Glutamatergic neuron (in vitro differentiated cells): ENCODE measurements at regions not wholly inside any gene's neighbourhood (a gene's known extent, or its start where the extent isn't known, plus 50 kb on each side); places are given as distances from the start of the nearest gene placed in this dataset.
"Not testable (repeated sequence)": the region's sequence is repeated elsewhere in the genome, so short reads cannot be mapped to it uniquely, and the experiment has no call there.

Experiments used
- DNase-seq: peaks from one replicate; pipeline ENCODE4 v3.0.0; 2022
- H3K27ac Mint-ChIP-seq: one replicate; pipeline ENCODE4 v1.8.0; 2020; ENCODE audit warnings: mild to moderate bottlenecking, mixed read lengths, inconsistent platforms; ENCODE audit not compliant: unreplicated experiment
- H3K27me3 Mint-ChIP-seq: one replicate; pipeline ENCODE4 v1.8.0; 2020; ENCODE audit warnings: mild to moderate bottlenecking, moderate library complexity, mixed read lengths, inconsistent platforms; ENCODE audit not compliant: unreplicated experiment
- H3K36me3 Mint-ChIP-seq: one replicate; pipeline ENCODE4 v1.8.0; 2020; ENCODE audit warnings: mild to moderate bottlenecking, mixed read lengths, inconsistent platforms; ENCODE audit not compliant: unreplicated experiment
- H3K4me1 Mint-ChIP-seq: one replicate; pipeline ENCODE4 v1.8.0; 2020; ENCODE audit warnings: mild to moderate bottlenecking, low read depth, mixed read lengths, inconsistent platforms; ENCODE audit not compliant: unreplicated experiment
- H3K4me3 Mint-ChIP-seq: one replicate; pipeline ENCODE4 v1.8.0; 2020; ENCODE audit warnings: mild to moderate bottlenecking, mixed read lengths, inconsistent platforms; ENCODE audit not compliant: unreplicated experiment
- H3K9me3 Mint-ChIP-seq: one replicate; pipeline ENCODE4 v1.8.0; 2020; ENCODE audit warnings: mild to moderate bottlenecking, moderate library complexity, mixed read lengths, inconsistent platforms; ENCODE audit not compliant: unreplicated experiment
- TF ChIP-seq, protein P1 (sequence below): fragments of 200-600 bp; sonication (generic); IDR thresholded peaks from one replicate; pipeline ENCODE4 v1.5.0; 2021; ENCODE audit not compliant: partially characterized antibody, unreplicated experiment

DNA sequence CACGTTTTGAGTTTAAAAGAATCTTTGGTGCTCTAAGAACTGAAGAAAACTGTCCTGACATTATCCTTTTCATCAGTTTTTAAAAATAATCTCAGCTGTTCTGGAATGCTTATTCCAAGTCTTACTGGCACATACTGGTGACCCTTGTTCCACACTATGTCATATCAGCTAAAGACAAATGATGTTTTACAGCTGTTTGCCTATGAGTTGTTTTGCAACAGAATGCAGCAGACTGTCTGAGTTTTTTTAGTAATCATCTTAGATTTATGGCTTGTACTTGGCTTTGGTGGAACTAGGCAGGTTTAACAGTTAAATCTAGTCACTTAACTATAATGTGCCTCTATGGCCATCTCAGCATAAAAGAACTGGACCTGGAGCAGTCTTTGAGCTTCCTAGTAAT lies 91.6 kb upstream of the GRIN2B start:
- no peaks in the 10 kb centered on the region for H3K9me3 Mint-ChIP-seq
- H3K4me3 Mint-ChIP-seq: no peak overlapping the region
- TF ChIP-seq, protein P1, sequence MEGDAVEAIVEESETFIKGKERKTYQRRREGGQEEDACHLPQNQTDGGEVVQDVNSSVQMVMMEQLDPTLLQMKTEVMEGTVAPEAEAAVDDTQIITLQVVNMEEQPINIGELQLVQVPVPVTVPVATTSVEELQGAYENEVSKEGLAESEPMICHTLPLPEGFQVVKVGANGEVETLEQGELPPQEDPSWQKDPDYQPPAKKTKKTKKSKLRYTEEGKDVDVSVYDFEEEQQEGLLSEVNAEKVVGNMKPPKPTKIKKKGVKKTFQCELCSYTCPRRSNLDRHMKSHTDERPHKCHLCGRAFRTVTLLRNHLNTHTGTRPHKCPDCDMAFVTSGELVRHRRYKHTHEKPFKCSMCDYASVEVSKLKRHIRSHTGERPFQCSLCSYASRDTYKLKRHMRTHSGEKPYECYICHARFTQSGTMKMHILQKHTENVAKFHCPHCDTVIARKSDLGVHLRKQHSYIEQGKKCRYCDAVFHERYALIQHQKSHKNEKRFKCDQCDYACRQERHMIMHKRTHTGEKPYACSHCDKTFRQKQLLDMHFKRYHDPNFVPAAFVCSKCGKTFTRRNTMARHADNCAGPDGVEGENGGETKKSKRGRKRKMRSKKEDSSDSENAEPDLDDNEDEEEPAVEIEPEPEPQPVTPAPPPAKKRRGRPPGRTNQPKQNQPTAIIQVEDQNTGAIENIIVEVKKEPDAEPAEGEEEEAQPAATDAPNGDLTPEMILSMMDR: no peak
- no peak for DNase-seq
- H3K4me1 Mint-ChIP-seq: no peaks in the 10 kb centered on the region
- peaks cover 5% of the 10 kb centered on the region for H3K36me3 Mint-ChIP-seq
- no peaks in the 10 kb centered on the region for H3K27me3 Mint-ChIP-seq
- no peak overlapping the region for H3K27ac Mint-ChIP-seq

DNA sequence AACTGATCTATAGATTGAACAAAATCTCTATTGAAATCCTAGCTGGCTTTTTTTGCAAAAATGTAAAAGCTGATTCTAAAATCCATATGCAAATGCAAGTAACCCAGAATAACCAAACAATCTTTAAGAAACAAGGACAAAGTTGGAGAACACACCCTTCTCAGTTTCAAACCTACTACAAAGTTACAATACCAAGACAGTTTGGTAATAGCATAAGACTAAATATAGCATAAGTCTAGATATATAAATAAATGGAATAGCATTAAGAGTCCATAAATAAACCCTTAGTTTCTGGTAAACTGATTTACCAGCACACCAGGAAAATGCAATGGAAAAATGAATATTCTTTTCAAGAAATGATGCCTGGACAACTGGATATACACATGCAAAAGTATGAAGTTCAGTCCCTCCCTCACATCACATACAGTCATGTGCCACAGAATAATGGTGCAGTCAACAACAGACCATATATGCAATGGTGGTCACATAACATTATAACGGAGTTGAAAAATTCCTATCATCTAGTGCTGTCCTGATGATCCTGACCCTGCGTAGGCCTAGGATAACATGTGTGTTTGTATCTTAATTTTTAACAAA lies 94.5 kb upstream of the GRIN2B start:
- DNase-seq: no peak
- Mint-ChIP-seq H3K4me3 (no peak overlapping the region), H3K9me3 (no peaks in the 10 kb centered on the region), H3K27me3 (no peaks in the 10 kb centered on the region), H3K27ac (no peak overlapping the region), H3K4me1 (no peaks in the 10 kb centered on the region), H3K36me3 (peaks cover 5% of the 10 kb centered on the region)
- TF ChIP-seq, protein P1: no peak

DNA sequence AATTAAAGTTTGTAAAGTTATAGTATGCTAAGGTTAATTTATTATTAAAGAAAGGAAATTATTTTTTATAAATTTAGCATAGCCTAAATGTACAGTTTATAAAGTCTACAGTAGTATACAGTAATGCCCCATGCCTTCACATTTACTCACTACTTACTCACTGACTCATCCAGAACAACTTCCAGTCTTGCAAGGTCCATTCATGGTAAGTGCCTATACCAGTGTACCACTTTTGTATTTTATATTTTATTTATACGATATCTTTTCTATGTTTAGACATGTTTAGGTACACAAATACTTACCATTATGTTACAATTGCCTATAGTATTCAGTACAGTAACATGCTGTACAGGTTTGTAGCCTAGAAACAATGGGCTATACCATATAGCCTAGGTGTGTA lies 95.1 kb upstream of the GRIN2B start:
- TF ChIP-seq, protein P1: no peak
- Mint-ChIP-seq H3K4me1 (no peaks in the 10 kb centered on the region), H3K9me3 (no peaks in the 10 kb centered on the region), H3K27ac (no peak overlapping the region), H3K27me3 (no peaks in the 10 kb centered on the region), H3K36me3 (peaks cover 5% of the 10 kb centered on the region), H3K4me3 (no peak overlapping the region)
- DNase-seq: no peak

DNA sequence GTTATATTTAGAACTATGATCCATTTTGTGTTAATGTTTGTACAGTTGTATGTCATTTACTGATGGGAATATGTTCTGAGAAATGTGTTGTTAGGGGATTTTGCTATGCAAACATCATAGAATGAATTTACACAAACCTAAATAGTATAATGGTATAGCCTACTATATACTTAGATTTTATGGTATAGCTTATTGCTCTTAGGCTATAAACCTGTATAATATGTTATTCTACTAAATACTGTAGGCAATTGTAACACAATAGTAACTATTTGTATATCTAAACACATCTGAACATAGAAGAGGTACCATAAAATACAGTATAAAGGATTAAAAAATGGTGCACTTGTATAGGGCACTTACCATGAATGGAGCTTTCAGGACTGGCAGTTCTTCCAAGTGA lies 105.4 kb upstream of the GRIN2B start:
- H3K27me3 Mint-ChIP-seq: no peaks in the 10 kb centered on the region
- H3K36me3 Mint-ChIP-seq: no peaks in the 10 kb centered on the region
- DNase-seq: no peak
- H3K4me1 Mint-ChIP-seq: no peaks in the 10 kb centered on the region
- no peak overlapping the region for H3K27ac Mint-ChIP-seq
- H3K4me3 Mint-ChIP-seq: no peak overlapping the region
- TF ChIP-seq, protein P1: no peak
- H3K9me3 Mint-ChIP-seq: no peaks in the 10 kb centered on the region

DNA sequence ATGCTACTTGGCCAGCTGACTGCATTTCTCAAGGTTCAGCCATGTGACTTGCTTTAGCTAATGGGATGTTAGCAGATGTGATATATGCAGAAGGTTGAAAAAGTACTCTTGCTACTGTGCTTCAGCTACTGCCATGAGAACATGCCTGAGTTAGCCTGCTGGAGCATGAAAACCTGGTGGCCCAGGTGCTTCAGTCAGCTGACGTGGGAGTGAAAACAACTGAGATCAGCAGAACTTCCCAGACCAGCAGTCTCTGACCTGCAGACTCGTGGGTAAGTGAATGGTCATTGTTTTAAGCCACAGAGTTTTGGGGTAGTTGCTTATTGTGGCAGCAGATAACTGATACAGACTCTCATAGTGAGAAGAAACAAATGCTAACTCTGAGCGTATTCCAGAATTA lies 118.6 kb upstream of the GRIN2B start:
- Mint-ChIP-seq H3K4me1 (no peaks in the 10 kb centered on the region), H3K27me3 (peaks cover 1% of the 10 kb centered on the region), H3K27ac (no peak overlapping the region), H3K4me3 (no peak overlapping the region), H3K36me3 (peaks cover 9% of the 10 kb centered on the region), H3K9me3 (peaks cover 3% of the 10 kb centered on the region)
- TF ChIP-seq, protein P1: no peak
- no peak for DNase-seq

DNA sequence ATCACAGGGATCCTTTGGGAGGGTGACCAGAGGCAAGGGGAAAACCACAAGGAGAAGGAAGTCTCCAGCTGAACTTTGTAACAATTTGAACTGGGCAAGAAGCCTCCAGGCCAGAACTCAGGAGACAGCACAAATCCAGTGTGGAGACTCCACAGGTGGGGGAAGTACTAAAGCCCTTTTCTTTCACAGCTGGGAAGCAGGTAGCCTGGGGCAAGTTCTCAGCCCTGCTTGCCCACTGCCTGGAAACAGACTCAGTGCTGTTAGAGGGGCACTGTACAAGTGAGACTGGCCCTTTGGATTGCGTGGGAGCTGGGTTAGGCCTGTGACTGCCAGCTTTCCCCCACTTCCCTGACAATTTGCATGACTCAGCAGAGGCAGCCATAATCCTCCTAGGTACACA lies 120.2 kb upstream of the GRIN2B start:
- H3K27ac Mint-ChIP-seq, H3K36me3 Mint-ChIP-seq, DNase-seq, H3K4me1 Mint-ChIP-seq, H3K4me3 Mint-ChIP-seq, H3K27me3 Mint-ChIP-seq, H3K9me3 Mint-ChIP-seq: not testable (repeated sequence)
